ENCODE measurements at regions not wholly inside any gene's neighbourhood (a gene's known extent, or its start where the extent isn't known, plus 50 kb on each side); places are given as distances from the start of the nearest gene placed in this dataset.

GRCh38 chr6:119658917-119659316 lies 309.4 kb upstream of the MAN1A1 start:
- no peak for TF ChIP-seq KLF9 (tag by site-specific recombination; IDR thresholded peaks at IDR 0.05; ENCODE audit: low read depth)
- TF ChIP-seq ZNF23 (tag by site-specific recombination; IDR thresholded peaks at IDR 0.05; ENCODE audit: borderline replicate concordance) = no peak
- no peak for TF ChIP-seq CTCF (tag by site-specific recombination; IDR thresholded peaks at IDR 0.05)
- no peak for TF ChIP-seq REPIN1 (tag by site-specific recombination; IDR thresholded peaks at IDR 0.05; ENCODE audit: low read depth)
- no peak for TF ChIP-seq ZFP69B (tag by site-specific recombination; IDR thresholded peaks at IDR 0.05)
- TF ChIP-seq ZNF530 (tag by site-specific recombination; IDR thresholded peaks at IDR 0.05; ENCODE audit: low read depth) = no peak
- no peak for TF ChIP-seq TCF7L2 (IDR thresholded peaks at IDR 0.05; ENCODE audit: borderline replicate concordance, low read depth, low read length)
- TF ChIP-seq ZNF416 (tag by site-specific recombination; IDR thresholded peaks at IDR 0.05) = no peak
- TF ChIP-seq ZNF660 (tag by site-specific recombination; IDR thresholded peaks at IDR 0.05) = no peak
- no peak for TF ChIP-seq ZNF146 (tag by site-specific recombination; IDR thresholded peaks at IDR 0.05)
- TF ChIP-seq ZNF626 (tag by site-specific recombination; IDR thresholded peaks at IDR 0.05) = no peak

All from HEK293 (cell line).